OCI-LY1 (cell line): ENCODE measurements at regions not wholly inside any gene's neighbourhood (a gene's known extent, or its start where the extent isn't known, plus 50 kb on each side); places are given as distances from the start of the nearest gene placed in this dataset.

ENCODE experiments used
- CTCF ChIP-seq: fragments of 200-600 bp; sonication (generic), shearing (Covaris generic); IDR thresholded peaks from 2 replicates; pipeline ENCODE4 v1.5.1; 2017; ENCODE audit warnings: mild to moderate bottlenecking, antibody characterized with exemption, low read length, moderate library complexity, mixed read lengths
- EZH2 ChIP-seq: fragments of 200-600 bp; sonication (generic), shearing (Covaris generic); IDR thresholded peaks from 2 replicates; pipeline ENCODE4 v1.8.0; 2017; ENCODE audit warnings: borderline replicate concordance, mixed run types, mild to moderate bottlenecking, antibody characterized with exemption, low read length, moderate library complexity, mixed read lengths

- TF ChIP-seq CTCF (no peak), EZH2 (no peak)
These were observed 622.6 kb downstream of the PRR16 start for GRCh38 chr5:121086671-121087070.
